GM21381 (cell line): ENCODE measurements at regions not wholly inside any gene's neighbourhood (a gene's known extent, or its start where the extent isn't known, plus 50 kb on each side); places are given as distances from the start of the nearest gene placed in this dataset.

Source experiments
- ATAC-seq: cut with Tn5 transposase; IDR thresholded peaks from one replicate; pipeline ENCODE4 v1.9.1; 2021; ENCODE audit warnings: mild to moderate bottlenecking, moderate library complexity; ENCODE audit not compliant: unreplicated experiment

DNA sequence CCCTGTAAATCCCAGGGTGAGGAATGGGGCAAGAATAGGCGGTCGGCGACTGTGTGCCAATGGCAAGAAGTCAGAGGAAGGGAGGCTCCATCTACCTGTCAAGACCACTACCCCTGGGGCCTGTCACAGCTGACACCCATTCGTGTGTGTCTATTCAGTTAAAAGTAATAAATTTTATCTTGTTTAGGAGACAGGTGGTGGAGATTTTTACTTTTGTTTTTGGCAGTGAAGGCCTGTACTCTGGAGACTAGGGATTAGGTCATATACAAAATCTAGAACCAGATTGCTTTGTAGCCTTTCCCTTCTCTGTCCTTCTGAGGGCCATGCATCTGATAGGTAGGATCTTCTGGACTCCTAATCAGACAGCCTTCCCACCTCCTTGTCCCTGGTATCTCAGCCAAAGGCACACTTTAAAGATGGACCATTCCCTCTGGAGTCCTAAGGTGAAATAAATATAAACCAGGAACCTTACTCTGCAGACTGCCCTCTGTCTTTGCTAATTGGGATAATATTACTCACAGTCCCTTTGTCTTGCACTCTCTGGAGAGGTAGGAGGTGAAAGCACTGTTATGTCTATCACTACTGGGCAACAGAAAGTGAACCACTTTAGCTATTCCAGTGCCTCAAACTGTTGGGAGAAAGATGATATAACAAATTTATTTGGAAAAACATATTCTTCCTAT, 213.2 kb upstream of the ACTBL2 start:
- no peak for ATAC-seq

DNA sequence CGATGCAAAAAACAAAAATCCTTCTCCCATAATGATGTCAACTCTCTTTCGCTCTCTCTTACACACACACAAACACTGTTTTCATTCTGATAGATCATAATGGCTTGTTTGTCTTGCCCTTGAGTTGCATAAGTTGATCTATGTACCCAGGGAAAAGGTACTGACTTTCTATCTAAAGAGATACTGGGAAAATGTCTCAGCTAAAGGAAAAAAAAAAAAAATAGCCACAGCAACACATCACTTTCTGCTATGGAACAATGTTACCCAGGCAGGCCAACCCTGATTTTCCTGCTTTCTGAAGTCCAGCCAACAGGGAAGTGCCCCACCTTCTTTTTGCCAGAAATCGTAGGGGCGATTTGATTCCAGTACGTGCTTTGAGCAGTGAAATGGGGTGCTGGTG, 212.6 kb upstream of the ACTBL2 start:
- ATAC-seq, result no peak

DNA sequence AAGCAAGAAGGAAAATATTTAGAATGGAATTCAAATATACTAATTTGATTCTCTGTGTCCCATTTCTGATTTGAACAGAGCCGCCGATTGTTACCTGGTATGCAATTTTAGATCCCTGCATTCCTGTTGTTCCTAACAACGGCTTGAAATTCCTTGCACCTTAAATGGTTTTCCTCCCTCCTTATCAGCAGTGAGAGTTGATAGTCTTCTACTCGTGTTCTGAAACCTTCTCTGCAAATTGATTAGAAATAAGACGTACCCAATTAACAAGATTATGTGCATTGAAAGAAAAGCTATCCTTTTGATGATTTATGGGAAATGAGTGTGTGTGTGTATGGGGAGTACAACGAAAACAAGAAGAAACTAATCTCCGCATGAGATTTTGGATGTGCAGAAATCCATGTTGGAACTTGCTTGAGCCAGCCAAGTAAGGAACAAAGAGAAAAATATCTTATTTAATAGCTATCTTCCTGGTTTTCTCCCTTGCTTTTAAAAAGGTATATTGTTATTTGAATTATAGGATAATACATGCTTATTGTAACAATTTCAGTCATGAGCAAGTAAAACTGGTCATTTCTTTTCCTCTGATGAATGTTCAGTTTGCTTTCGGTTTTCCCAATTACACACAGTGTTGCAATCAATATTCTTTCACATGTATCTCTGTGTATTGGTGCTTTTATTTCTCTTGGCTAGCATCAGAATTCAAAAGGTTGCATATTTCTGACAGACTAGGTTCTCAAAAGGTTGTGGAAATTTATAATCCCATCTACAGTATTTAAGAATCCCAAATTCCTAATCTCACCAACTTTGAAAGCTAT, 211.1 kb upstream of the ACTBL2 start:
- ATAC-seq, result no peak

GRCh38 chr5:57692582-57693487, 210.2 kb upstream of the ACTBL2 start:
- peak; percentile 60 for ATAC-seq

- ATAC-seq, result no peak
These were observed 208.1 kb upstream of the ACTBL2 start for GRCh38 chr5:57690724-57691123.

DNA sequence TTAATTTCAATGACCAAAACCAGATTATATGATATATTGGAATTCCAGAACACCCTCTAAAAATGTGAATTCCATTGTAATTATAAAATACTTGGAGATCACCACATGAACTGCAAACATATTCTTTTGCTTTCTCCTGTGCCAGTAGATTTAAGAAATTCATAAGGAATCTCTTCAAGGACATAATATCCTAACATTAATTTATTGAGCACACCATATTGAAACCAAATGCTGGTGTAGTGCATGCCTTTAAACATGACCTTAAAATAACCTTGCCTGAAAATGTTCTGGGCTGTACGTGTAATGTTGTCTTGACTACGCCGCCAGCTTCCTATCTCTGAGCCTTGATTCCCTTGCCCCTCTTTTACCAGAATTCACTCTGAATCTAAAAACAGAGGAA, 205.0 kb upstream of the ACTBL2 start:
- no peak for ATAC-seq

DNA sequence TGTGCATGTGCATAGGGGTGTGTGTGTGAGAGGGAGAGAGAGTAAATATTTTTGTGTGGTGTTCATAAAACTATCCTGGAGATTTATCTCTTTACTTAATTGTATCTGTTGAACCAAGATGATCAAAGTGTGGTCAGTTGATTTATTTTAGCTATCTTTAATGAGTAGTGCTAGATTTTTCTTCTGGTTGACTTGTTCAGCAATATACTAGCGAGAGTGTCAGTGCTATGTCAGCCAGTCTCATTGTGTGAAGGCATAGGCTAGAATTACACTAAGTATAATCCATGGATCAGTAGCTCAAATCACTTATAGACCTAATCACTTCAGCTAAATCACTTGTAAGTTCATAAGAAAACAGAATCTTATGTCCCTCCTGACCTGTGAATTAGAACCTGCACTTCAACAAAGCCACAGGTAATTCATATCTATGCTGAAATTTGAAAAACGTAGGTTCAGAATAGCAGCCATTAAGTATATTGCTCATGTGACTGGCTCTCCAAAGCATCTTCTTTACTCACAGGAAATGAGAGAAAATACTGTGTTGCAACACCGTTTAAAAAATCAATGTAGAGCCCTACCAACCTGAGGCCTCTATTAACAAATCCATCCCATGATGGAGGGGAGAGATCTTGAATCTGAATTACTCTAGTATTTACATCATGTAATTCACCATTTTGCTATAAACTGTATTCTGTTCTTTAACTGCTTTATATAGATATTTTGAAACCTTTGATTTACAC, 203.1 kb upstream of the ACTBL2 start:
- no peak for ATAC-seq

DNA sequence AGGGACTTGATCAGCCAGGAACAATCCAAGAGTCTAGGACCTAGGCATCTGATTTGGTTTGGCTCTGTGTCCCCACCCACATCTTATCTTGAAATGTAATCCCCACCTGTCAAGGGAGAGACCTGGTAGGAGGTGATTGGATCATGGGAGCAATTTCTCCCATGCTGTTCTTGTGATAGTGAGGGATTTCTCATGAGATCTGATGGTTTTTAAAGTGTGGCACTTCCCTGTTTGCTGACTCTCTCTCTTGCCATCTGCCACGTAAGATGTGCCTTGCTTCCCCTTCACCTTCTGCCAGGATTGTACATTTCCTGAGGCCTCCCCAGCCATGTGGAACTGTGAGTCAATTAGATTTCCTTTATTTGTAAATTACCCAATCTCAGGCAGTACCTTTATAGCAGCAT, 201.7 kb upstream of the ACTBL2 start:
- ATAC-seq, result no peak

DNA sequence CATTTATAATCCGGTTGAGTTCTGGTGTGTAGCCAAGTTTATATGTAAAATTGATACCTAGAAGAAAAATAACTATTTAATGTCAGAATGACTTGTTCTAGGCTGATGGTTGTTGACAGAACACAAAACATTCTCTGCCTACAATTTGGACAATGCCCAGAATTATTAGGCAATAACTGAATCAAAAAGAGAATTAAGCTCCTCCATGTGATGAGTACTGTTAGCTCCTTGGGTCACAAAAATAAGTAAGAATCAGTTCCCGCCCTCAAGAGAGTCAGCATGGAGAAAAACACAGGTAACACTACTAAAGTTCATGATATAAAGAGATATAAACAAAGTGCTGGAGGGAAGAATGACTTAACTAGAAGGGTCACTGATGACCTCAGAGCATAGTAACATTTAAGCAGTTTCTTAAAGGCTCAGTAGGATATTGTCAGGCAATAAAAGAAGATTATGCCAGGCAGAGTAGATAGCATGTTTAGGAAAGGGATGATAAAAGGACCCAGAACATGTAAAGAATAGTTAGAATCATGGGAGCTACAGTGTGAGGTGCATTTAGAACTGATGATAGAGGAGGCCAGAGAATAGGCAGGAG, 200.5 kb upstream of the ACTBL2 start:
- no peak for ATAC-seq

DNA sequence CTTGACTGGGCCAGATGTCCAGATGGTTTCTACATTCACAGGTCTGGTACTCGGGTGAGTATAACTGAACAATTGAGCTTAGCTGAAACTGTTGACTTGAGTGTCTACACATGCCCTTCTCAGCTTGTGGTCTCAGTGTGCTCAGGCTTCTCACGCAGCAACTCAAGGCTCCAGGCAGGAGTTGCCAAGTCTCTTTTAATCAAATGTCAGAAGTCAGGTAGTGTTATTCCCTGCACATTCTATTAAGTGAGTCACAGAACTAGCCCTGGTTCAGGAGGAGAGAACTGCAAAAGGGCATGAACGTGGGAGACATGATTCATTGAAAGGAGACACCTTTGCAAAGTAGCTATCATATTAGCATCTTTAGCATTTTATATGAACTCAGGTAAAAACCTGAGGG, 199.3 kb upstream of the ACTBL2 start:
- no peak for ATAC-seq

GRCh38 chr5:57680686-57681085, 198.1 kb upstream of the ACTBL2 start:
- no peak for ATAC-seq

DNA sequence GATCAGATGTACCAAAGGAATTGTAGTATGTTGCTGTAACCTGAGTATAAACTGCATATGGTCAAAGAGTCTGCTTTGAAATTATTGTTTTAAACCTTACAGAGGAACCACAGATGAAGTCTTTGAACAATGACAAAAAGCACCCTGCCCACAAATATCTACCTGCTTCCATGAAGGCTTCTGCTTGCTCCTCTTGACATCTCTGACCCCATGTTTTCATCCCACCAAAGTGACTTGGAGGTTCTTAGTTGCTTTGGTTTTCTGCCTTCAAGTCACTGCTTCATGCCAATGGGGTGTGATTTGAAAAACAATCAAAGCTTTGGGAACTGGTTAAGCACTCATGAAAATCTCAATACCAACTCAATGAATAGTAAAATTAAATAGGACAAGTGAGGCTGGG, 194.6 kb upstream of the ACTBL2 start:
- ATAC-seq, result no peak

GRCh38 chr5:57676222-57677098, 193.8 kb upstream of the ACTBL2 start:
- ATAC-seq, result no peak

- ATAC-seq, result no peak
These were observed 192.6 kb upstream of the ACTBL2 start for GRCh38 chr5:57675236-57675635.

DNA sequence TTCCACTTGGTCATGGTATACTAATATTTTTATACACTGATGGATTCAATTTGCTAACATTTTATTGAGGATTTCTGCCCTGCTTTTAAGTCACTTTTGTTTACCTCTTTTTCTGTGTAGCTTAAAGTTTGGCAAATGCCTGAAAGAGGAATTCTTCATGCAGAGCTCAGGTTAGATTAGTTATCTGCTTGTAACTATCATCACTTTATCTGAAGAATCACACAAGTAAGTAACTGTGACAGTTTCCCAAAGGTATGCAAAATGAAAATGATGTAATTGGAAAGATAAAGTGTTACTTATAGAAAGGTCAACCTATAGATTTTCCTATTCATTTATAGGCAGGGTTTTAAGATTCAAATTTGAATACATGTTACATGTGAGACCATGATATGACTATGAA, 188.8 kb upstream of the ACTBL2 start:
- ATAC-seq, result no peak

DNA sequence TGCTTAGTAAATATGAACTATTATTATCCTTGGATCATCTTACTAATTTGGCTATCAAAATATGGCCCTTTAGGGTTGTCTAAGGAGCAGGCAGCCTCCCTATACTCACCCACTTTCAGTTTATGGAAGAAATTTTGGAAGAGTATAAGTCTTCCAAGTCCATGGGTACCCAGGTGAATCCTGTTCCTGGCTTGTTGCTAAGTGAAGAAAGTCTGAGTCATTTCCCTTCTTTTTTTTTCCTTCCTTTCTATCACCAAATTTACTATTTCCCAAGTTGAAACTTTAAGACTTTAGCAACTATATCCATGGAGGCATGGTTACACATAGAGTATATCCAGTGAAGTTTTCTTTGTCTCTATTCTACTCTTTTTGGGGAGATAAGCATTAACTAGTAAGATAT, 184.0 kb upstream of the ACTBL2 start:
- no peak for ATAC-seq

DNA sequence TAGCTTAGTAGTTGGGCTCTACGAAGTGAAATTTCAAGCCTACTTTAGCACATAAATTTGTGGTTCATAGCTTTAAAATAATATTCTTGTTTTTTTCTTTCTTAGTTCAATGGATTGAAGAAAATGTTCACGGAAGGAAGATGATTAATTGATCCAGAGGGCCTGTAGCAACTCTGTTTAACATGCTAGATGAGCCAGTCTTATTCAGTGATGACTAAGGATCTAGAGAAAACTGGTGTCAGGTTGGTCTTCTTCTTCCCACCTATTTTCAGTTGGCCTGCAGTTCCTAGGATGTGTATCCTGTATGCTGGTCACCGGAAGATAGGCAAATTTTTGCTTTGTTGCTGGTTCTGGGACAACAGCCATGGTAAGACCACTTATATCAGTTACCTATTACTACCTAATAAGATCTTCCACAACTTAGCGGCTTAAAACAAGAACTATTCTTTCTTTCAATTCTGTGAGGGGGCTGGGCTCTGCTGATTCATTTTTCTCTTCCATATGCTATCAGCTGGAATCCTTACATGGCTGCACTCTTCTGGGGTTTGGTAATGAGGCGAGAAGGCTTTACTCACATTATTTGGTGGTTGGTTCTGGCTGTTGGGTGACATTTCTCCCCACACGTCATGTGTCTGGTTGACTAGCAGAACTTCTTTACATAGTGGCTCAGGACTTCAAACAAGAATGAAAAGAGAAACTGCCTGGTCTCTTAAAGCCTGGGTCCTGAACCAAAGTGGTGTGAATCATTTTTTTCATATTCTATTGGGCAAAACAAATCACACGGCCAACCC, 182.7 kb upstream of the ACTBL2 start:
- ATAC-seq, result no peak

- no peak for ATAC-seq
These were observed 182.1 kb upstream of the ACTBL2 start for GRCh38 chr5:57664700-57665099.

- no peak for ATAC-seq
These were observed 180.9 kb upstream of the ACTBL2 start for GRCh38 chr5:57663466-57663865.
